H1 (cell line): ENCODE measurements at regions not wholly inside any gene's neighbourhood (a gene's known extent, or its start where the extent isn't known, plus 50 kb on each side); places are given as distances from the start of the nearest gene placed in this dataset.

ENCODE experiments used
- CTCF ChIA-PET: fragments of 300-600 bp; sonication (Branson Sonifier 250); formaldehyde crosslinking; loops from one replicate; lab custom pipeline; 2021; ENCODE audit not compliant: partially characterized antibody; lab: Charles Lee
- POLR2A ChIA-PET: fragments of 300-600 bp; sonication (Branson Sonifier 250); formaldehyde crosslinking; loops from one replicate; lab custom pipeline; 2021; ENCODE audit warnings: inconsistent platforms; ENCODE audit not compliant: partially characterized antibody; lab: Charles Lee
- DNase-seq, 2 experiments: peaks; one replicate each; pipeline versions ENCODE4 v3.0.0 to v3.0.0-alpha.2; 2010 to 2022; ENCODE audit warnings: low spot score in 2 of 2, low read depth in 1 of 2, mixed read lengths in 1 of 2
- FAIRE-seq: peaks from 2 replicates; lab custom pipeline; 2011; peaks lifted over from hg19 to GRCh38; lab: Jason Lieb, UNC
- H2AFZ ChIP-seq: 2 replicates; pipeline ENCODE4 v1.8.1; 2012; ENCODE audit warnings: low read length, inconsistent platforms
- H2AK5ac ChIP-seq: 2 replicates; pipeline ENCODE4 v1.6.1; 2013; ENCODE audit warnings: low read depth, low read length
- H2BK120ac ChIP-seq: replicated peaks from 2 replicates; pipeline ENCODE3; 2013; ENCODE audit warnings: low read depth, low read length, inconsistent platforms
- H2BK12ac ChIP-seq: 2 replicates; pipeline ENCODE4 v1.6.1; 2013; ENCODE audit warnings: low read depth, low read length
- H2BK15ac ChIP-seq: 2 replicates; pipeline ENCODE4 v1.6.1; 2013; ENCODE audit warnings: low read length
- H2BK20ac ChIP-seq: 2 replicates; pipeline ENCODE4 v1.6.1; 2013; ENCODE audit warnings: low read length
- H2BK5ac ChIP-seq: 2 replicates; pipeline ENCODE4 v1.6.1; 2013; ENCODE audit warnings: low read depth, low read length
- H3K14ac ChIP-seq: 2 replicates; pipeline ENCODE4 v1.6.1; 2013; ENCODE audit warnings: inconsistent platforms; ENCODE audit not compliant: insufficient read length
- H3K18ac ChIP-seq: 2 replicates; pipeline ENCODE4 v1.6.1; 2013; ENCODE audit warnings: low read length; ENCODE audit errors: extremely low read depth
- H3K23ac ChIP-seq: 2 replicates; pipeline ENCODE4 v1.6.1; 2013; ENCODE audit warnings: inconsistent platforms; ENCODE audit not compliant: insufficient read length
- H3K23me2 ChIP-seq: 2 replicates; pipeline ENCODE4 v1.6.1; 2013; ENCODE audit warnings: low read depth, low read length
- H3K27ac ChIP-seq: 2 replicates; pipeline ENCODE4 v1.6.1; 2011; ENCODE audit warnings: low read depth, low read length, inconsistent platforms
- H3K27me3 ChIP-seq, 4 experiments: replicated peaks in 1 of 4; 1 replicate in 1 of 4; 2 replicates in 3 of 4; pipeline versions ENCODE4 v1.6.1 to v1.8.1; 2011 to 2013; ENCODE audit warnings: low read length in 3 of 4, mild to moderate bottlenecking in 3 of 4, inconsistent platforms in 2 of 4, mixed read lengths in 2 of 4, moderate library complexity in 1 of 4; ENCODE audit not compliant: control insufficient read depth in 3 of 4, insufficient read depth in 3 of 4; ENCODE audit errors: extremely low read depth in 1 of 4
- H3K36me3 ChIP-seq, 4 experiments: 2 replicates each; pipeline versions ENCODE4 v1.6.1 to v1.8.1; 2011 to 2013; ENCODE audit warnings: mild to moderate bottlenecking in 4 of 4, low read length in 3 of 4, moderate library complexity in 2 of 4, control low read depth in 1 of 4, inconsistent platforms in 1 of 4; ENCODE audit not compliant: insufficient read depth in 4 of 4, control insufficient read depth in 2 of 4
- H3K4ac ChIP-seq: replicated peaks from 2 replicates; pipeline ENCODE3; 2013; ENCODE audit warnings: low read length, low read depth, mixed read lengths, inconsistent platforms; ENCODE audit not compliant: insufficient read length
- H3K4me1 ChIP-seq, 4 experiments: replicated peaks in 1 of 4; 1 replicate in 1 of 4; 2 replicates in 3 of 4; pipeline versions ENCODE4 v1.6.1 to v1.8.1; 2011 to 2013; ENCODE audit warnings: low read length in 3 of 4, inconsistent platforms in 2 of 4, mixed read lengths in 1 of 4; ENCODE audit not compliant: insufficient read depth in 4 of 4, control insufficient read depth in 3 of 4
- H3K4me2 ChIP-seq, 2 experiments: 2 replicates each; pipeline versions ENCODE4 v1.6.1 to v1.8.1; 2011 to 2013; ENCODE audit warnings: low read depth in 2 of 2, low read length in 2 of 2, control low read depth in 1 of 2, inconsistent platforms in 1 of 2, mild to moderate bottlenecking in 1 of 2; ENCODE audit not compliant: insufficient read depth in 1 of 2
- H3K4me3 ChIP-seq, 4 experiments: fragments of 200-600, 300-600 bp in 1 of 4; sonication (generic), shearing (Covaris generic), sonication (Bioruptor Twin) in 1 of 4; 2 replicates each; pipeline versions ENCODE4 v1.5.1 to v1.8.1; 2011 to 2016; ENCODE audit warnings: low read length in 4 of 4, low read depth in 3 of 4, control low read depth in 2 of 4, inconsistent platforms in 2 of 4, mild to moderate bottlenecking in 2 of 4, mixed read lengths in 1 of 4, moderate library complexity in 1 of 4; ENCODE audit not compliant: insufficient read depth in 2 of 4; ENCODE audit errors: extremely low read depth in 1 of 4
- H3K56ac ChIP-seq: replicated peaks from 2 replicates; pipeline ENCODE3; 2013; ENCODE audit warnings: low read depth, mild to moderate bottlenecking, mixed read lengths, low read length, inconsistent platforms; ENCODE audit not compliant: insufficient read length
- H3K79me1 ChIP-seq: 2 replicates; pipeline ENCODE4 v1.6.1; 2013; ENCODE audit warnings: low read depth, low read length, control low read depth
- H3K79me2 ChIP-seq, 2 experiments: 2 replicates each; pipeline versions ENCODE4 v1.6.1 to v1.8.1; 2012 to 2013; ENCODE audit warnings: low read length in 2 of 2, mild to moderate bottlenecking in 2 of 2, inconsistent platforms in 1 of 2; ENCODE audit not compliant: insufficient read depth in 2 of 2, control insufficient read depth in 1 of 2
- H3K9ac ChIP-seq, 4 experiments: replicated peaks in 1 of 4; 1 replicate in 1 of 4; 2 replicates in 3 of 4; pipeline versions ENCODE4 v1.6.1 to v1.8.1; 2011 to 2013; ENCODE audit warnings: low read depth in 3 of 4, low read length in 3 of 4, control low read depth in 2 of 4, mild to moderate bottlenecking in 2 of 4, moderate library complexity in 2 of 4, inconsistent platforms in 1 of 4; ENCODE audit errors: extremely low read depth in 1 of 4
- H3K9me3 ChIP-seq, 2 experiments: 2 replicates each; pipeline versions ENCODE4 v1.6.1 to v1.8.1; 2012 to 2013; ENCODE audit warnings: mild to moderate bottlenecking in 2 of 2, moderate library complexity in 2 of 2, control low read depth in 1 of 2, inconsistent platforms in 1 of 2, low read depth in 1 of 2, low read length in 1 of 2, mixed read lengths in 1 of 2; ENCODE audit not compliant: insufficient read depth in 2 of 2
- H4K20me1 ChIP-seq, 2 experiments: replicated peaks in 1 of 2; 2 replicates each; pipeline versions ENCODE3 to v1.8.1; 2011 to 2013; ENCODE audit warnings: inconsistent platforms in 2 of 2, low read length in 2 of 2, mild to moderate bottlenecking in 1 of 2; ENCODE audit not compliant: insufficient read depth in 2 of 2, control insufficient read depth in 1 of 2
- H4K5ac ChIP-seq: 2 replicates; pipeline ENCODE4 v1.6.1; 2013; ENCODE audit warnings: low read length, low read depth, mixed read lengths, inconsistent platforms; ENCODE audit not compliant: insufficient read length
- H4K8ac ChIP-seq: 2 replicates; pipeline ENCODE4 v1.8.0; 2013; ENCODE audit warnings: mild to moderate bottlenecking, moderate library complexity, low read length, inconsistent platforms; ENCODE audit not compliant: insufficient read depth; ENCODE audit errors: extremely low read depth
- H4K91ac ChIP-seq: replicated peaks from 2 replicates; pipeline ENCODE3; 2013; ENCODE audit warnings: low read length, mixed read lengths, inconsistent platforms; ENCODE audit not compliant: insufficient read length
- CEBPB ChIP-seq: IDR thresholded peaks from 2 replicates; pipeline ENCODE4 v1.6.1; 2012; ENCODE audit warnings: low read depth, low read length
- RAD21 ChIP-seq, 2 experiments: IDR thresholded peaks in 1 of 2; conservative IDR thresholded peaks in 1 of 2; 2 replicates each; pipeline ENCODE4 v1.6.1; 2011; ENCODE audit warnings: low read depth in 2 of 2, low read length in 2 of 2, improper control_type of control experiment in 1 of 2, inconsistent platforms in 1 of 2, mild to moderate bottlenecking in 1 of 2, moderate library complexity in 1 of 2
- SIRT6 ChIP-seq: IDR thresholded peaks from one replicate; pipeline ENCODE4 v1.7.1; 2012; ENCODE audit warnings: low read length, inconsistent platforms
- WGBS, 2 experiments: shearing (Covaris generic) in 1 of 2; methylation state at CpG; one replicate each; pipeline versions ENCODE4 v1.1.6 to v1.1.7; 2013 to 2015; ENCODE audit warnings: low lambda C conversion rate in 2 of 2, mixed read lengths in 2 of 2, inconsistent platforms in 1 of 2, low coverage in 1 of 2, missing lambda C conversion rate in 1 of 2; ENCODE audit not compliant: insufficient replicate concordance in 2 of 2, insufficient coverage in 1 of 2, insufficient read length in 1 of 2; ENCODE audit errors: extremely low coverage in 1 of 2, missing lambda C conversion rate in 1 of 2; 5-methylcytosine and 5-hydroxymethylcytosine counted together
- TF ChIP-seq, protein P1 (sequence below), 3 experiments: IDR thresholded peaks; 1 replicate in 2 of 3; 2 replicates in 1 of 3; pipeline versions ENCODE4 v1.5.1 to v1.6.1; 2011; ENCODE audit warnings: low read length in 3 of 3, mild to moderate bottlenecking in 3 of 3, inconsistent platforms in 2 of 3, low read depth in 1 of 3, moderate library complexity in 1 of 3; ENCODE audit not compliant: insufficient read depth in 1 of 3; ENCODE audit errors: control extremely low read depth in 1 of 3

DNA sequence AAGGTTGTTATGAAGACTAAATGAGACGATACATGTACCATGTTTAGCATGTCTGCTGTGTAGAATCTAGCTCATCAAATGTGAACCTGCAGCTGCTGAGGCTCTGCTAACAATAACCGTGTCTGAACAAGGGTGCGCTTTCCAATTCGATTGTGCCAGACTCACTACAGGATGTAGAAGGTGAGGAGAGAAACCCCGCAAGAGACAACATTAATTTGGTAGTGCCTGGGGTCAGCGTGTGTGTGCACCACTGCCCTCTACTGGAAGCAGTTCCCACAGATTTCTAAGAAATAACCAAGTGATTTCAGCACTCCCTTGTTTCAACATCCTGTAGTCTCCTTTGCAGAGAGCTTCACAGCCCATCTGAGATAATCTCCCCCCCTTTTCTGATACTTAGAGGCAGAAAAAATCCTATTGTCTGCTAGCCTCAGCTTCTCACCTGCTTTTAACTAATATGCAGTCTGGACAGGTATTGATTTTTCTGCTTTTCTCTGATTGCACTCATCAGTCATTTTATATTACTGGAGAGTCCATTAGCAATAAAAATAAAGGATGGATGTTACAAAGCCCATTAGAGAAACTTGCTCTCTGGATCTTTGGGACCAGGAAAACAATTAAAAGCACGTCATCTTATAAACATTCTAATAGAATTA is 96.7 kb upstream of the BACH2 start:
- Histone ChIP-seq H3K18ac (no peak overlapping the region), H3K27me3 (no peaks in the 10 kb centered on the region), H2BK12ac (no peak overlapping the region), H4K20me1 (no peaks in the 10 kb centered on the region), H4K8ac (no peak overlapping the region), H4K91ac (no peak overlapping the region), H2BK5ac (no peak overlapping the region), H3K36me3 (no peaks in the 10 kb centered on the region), H3K79me1 (no peaks in the 10 kb centered on the region), H2AK5ac (no peak overlapping the region), H4K5ac (no peak overlapping the region), H3K14ac (no peak overlapping the region), H3K4ac (no peak overlapping the region), H3K27ac (no peak overlapping the region), H3K56ac (no peak overlapping the region), H3K79me2 (no peaks in the 10 kb centered on the region), H3K23ac (no peak overlapping the region), H3K4me1 (peaks cover 0 to 5% (median 1%) of the 10 kb centered on the region in 4 experiments; a peak in 2 of 7 replicates), H3K9me3 (no peaks in the 10 kb centered on the region), H2BK15ac (no peak overlapping the region), H3K4me2 (no peak overlapping the region), H3K9ac (no peak overlapping the region), H3K23me2 (no peaks in the 10 kb centered on the region), H3K4me3 (no peak overlapping the region), H2AFZ (0 out of 2 replicates have a peak overlapping the region, but pooled peaks have one; percentile 60), H2BK20ac (no peak overlapping the region), H2BK120ac (no peak overlapping the region)
- FAIRE-seq (peak; percentile 84), DNase-seq (peak; percentile 47 to 80)
- TF ChIP-seq CEBPB (0 out of 2 replicates have a peak, but pooled peaks have one; percentile 13), RAD21 (IDR thresholded peaks at IDR 0.05 in 1 of 2, conservative IDR thresholded peaks at IDR 0.05 in 1 of 2; ENCODE audit: low read depth in 2 of 2, low read length in 2 of 2) (peak; percentile 87 to 89), SIRT6 (no peak)
- TF ChIP-seq, protein P1, sequence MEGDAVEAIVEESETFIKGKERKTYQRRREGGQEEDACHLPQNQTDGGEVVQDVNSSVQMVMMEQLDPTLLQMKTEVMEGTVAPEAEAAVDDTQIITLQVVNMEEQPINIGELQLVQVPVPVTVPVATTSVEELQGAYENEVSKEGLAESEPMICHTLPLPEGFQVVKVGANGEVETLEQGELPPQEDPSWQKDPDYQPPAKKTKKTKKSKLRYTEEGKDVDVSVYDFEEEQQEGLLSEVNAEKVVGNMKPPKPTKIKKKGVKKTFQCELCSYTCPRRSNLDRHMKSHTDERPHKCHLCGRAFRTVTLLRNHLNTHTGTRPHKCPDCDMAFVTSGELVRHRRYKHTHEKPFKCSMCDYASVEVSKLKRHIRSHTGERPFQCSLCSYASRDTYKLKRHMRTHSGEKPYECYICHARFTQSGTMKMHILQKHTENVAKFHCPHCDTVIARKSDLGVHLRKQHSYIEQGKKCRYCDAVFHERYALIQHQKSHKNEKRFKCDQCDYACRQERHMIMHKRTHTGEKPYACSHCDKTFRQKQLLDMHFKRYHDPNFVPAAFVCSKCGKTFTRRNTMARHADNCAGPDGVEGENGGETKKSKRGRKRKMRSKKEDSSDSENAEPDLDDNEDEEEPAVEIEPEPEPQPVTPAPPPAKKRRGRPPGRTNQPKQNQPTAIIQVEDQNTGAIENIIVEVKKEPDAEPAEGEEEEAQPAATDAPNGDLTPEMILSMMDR (IDR thresholded peaks at IDR 0.05; ENCODE audit: control extremely low read depth in 1 of 3, insufficient read depth in 1 of 3, low read depth in 1 of 3, low read length in 3 of 3) = peak; percentile 66 to 88 (median 81)
- ChIA-PET POLR2A (interaction anchor here (0.9 to 1.6 kb wide), 3 partner anchors 9 to 107 kb away, joined by 3 to 4 read pairs (median 4); no protein-coding TSS in a partner anchor), CTCF (interaction anchor here (0.6 to 8.7 kb wide), 57 partner anchors 9 to 459 kb away, joined by 3 to 94 read pairs (median 6); partner anchors contain the start of gene BACH2)
- 42% methylated on average over 7 of the region's 7 CpGs; no CpG with 5 or more reads in 1 of the 2 experiments for WGBS, 2 experiments
